Panc1 (cell line): ENCODE measurements at regions not wholly inside any gene's neighbourhood (a gene's known extent, or its start where the extent isn't known, plus 50 kb on each side); places are given as distances from the start of the nearest gene placed in this dataset.
"Not testable (repeated sequence)": the region's sequence is repeated elsewhere in the genome, so short reads cannot be mapped to it uniquely, and the experiment has no call there.

Source experiments
- ATAC-seq: fragments of 200-7000 bp; cut with Tn5 transposase; 2 replicates; pipeline ENCODE4 v1.9.1; 2020; ENCODE audit warnings: mild to moderate bottlenecking, moderate library complexity
- BruUV-seq: library from RNA; stranded (reverse); fragments of 400-500 nt; replicated peaks from 2 replicates; lab custom pipeline; 2021; lab: Mats Ljungman, UMichigan
- CTCF ChIA-PET: fragments of 300-600 bp; sonication (Branson Sonifier 250); formaldehyde crosslinking; loops from one replicate; lab custom pipeline; 2022; ENCODE audit warnings: antibody characterized with exemption; lab: Charles Lee
- POLR2A ChIA-PET: fragments of 300-600 bp; sonication (Branson Sonifier 250); formaldehyde crosslinking; loops from one replicate; lab custom pipeline; 2022; ENCODE audit warnings: antibody characterized with exemption; lab: Charles Lee
- DNase-seq: peaks from one replicate; pipeline ENCODE4 v3.0.0-alpha.2; 2010; ENCODE audit warnings: low read depth, low spot score
- H3K27ac ChIP-seq: 2 replicates; pipeline ENCODE4 v1.5.1; 2011; ENCODE audit warnings: mild to moderate bottlenecking, low read length, inconsistent platforms
- H3K27me3 ChIP-seq: fragments of 200-500 bp; sonication (Bioruptor generic); 2 replicates; pipeline ENCODE4 v1.6.0; 2014; ENCODE audit warnings: low read length, inconsistent platforms; ENCODE audit not compliant: control insufficient read depth, insufficient read depth
- H3K36me3 ChIP-seq: fragments of 200-500 bp; sonication (Bioruptor generic); 2 replicates; pipeline ENCODE4 v1.5.1; 2014; ENCODE audit warnings: inconsistent platforms, mild to moderate bottlenecking, low read length, moderate library complexity; ENCODE audit not compliant: control insufficient read depth, insufficient read depth
- H3K4me1 ChIP-seq: 2 replicates; pipeline ENCODE4 v1.5.1; 2011; ENCODE audit warnings: inconsistent platforms, mild to moderate bottlenecking, low read length, moderate library complexity; ENCODE audit not compliant: control insufficient read depth, insufficient read depth
- H3K4me3 ChIP-seq, 2 experiments: 2 replicates each; pipeline ENCODE4 v1.5.1; 2011 to 2012; ENCODE audit warnings: low read depth in 2 of 2, low read length in 2 of 2, mild to moderate bottlenecking in 2 of 2, inconsistent platforms in 1 of 2, moderate library complexity in 1 of 2
- H3K9me3 ChIP-seq: fragments of 200-500 bp; sonication (Bioruptor generic); 2 replicates; pipeline ENCODE4 v1.5.1; 2014; ENCODE audit warnings: low read depth, mild to moderate bottlenecking, inconsistent platforms, low read length, moderate library complexity; ENCODE audit not compliant: control insufficient read depth, insufficient read depth
- POLR2AphosphoS5 ChIP-seq: IDR thresholded peaks from 2 replicates; pipeline ENCODE4 v1.6.1; 2012; ENCODE audit warnings: mild to moderate bottlenecking, low read depth, low read length, moderate library complexity
- SIN3A ChIP-seq: IDR thresholded peaks from 2 replicates; pipeline ENCODE4 v1.6.1; 2012; ENCODE audit warnings: low read depth, mild to moderate bottlenecking, low read length, moderate library complexity, borderline replicate concordance; ENCODE audit not compliant: insufficient read depth
- TCF7L2 ChIP-seq: IDR thresholded peaks from 2 replicates; pipeline ENCODE4 v1.6.1; 2011; ENCODE audit warnings: mild to moderate bottlenecking, low read depth, low read length, inconsistent platforms
- in situ Hi-C: cut with HindIII; loops from 2 replicates; pipeline ENCODE4 v1.10.0; 2016; ENCODE audit warnings: low sequenced_read_pairs, low pct_unique_long_range_greater_than_20kb
- intact Hi-C: fragments of 100-400 bp; cut with micrococcal nuclease; formaldehyde crosslinking; loops from one replicate; pipeline ENCODE4 v1.10.0; 2022; ENCODE audit not compliant: unreplicated experiment
- TF ChIP-seq, protein P1 (sequence below): fragments of 450-650 bp; IDR thresholded peaks from 2 replicates; pipeline ENCODE4 v1.5.1; 2017; ENCODE audit warnings: mild to moderate bottlenecking
- TF ChIP-seq, protein P2 (sequence below), 2 experiments: IDR thresholded peaks; 2 replicates each; pipeline ENCODE4 v1.6.1; 2011 to 2012; ENCODE audit warnings: low read depth in 2 of 2, control low read depth in 1 of 2, low read length in 1 of 2, mild to moderate bottlenecking in 1 of 2, moderate library complexity in 1 of 2; ENCODE audit not compliant: insufficient read depth in 1 of 2

DNA sequence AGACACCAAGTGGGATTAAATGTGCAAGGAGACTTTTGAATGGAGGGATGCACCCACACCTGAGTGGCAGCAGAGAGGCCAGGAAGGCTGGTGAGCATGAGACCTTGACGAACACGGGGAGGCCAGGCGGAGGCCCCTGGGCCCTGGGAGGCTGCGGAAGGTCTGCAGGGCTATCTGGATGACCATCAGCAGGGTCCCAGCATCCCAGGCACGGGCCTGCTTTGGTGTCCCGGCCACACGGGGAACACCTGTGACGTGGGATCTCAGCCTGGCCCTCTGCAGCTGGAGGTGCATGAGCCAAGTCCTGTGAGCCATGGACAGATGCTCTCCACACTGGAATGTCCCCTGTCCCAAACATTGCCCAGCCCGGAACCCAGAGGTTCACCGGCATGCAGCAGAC lies 174.0 kb upstream of the FOXD4L5 start:
- no peak for ATAC-seq
- ChIA-PET POLR2A (no interaction called here), CTCF (no interaction called here)
- in situ Hi-C loops, result no loop called here
- Histone ChIP-seq H3K27ac (no peak overlapping the region), H3K4me1 (no peaks in the 10 kb centered on the region), H3K36me3 (no peaks in the 10 kb centered on the region), H3K4me3 (no peak overlapping the region), H3K9me3 (no peaks in the 10 kb centered on the region), H3K27me3 (no peaks in the 10 kb centered on the region)
- DNase-seq, result no peak
- BruUV-seq, result no TSS peak
- TF ChIP-seq, protein P1, sequence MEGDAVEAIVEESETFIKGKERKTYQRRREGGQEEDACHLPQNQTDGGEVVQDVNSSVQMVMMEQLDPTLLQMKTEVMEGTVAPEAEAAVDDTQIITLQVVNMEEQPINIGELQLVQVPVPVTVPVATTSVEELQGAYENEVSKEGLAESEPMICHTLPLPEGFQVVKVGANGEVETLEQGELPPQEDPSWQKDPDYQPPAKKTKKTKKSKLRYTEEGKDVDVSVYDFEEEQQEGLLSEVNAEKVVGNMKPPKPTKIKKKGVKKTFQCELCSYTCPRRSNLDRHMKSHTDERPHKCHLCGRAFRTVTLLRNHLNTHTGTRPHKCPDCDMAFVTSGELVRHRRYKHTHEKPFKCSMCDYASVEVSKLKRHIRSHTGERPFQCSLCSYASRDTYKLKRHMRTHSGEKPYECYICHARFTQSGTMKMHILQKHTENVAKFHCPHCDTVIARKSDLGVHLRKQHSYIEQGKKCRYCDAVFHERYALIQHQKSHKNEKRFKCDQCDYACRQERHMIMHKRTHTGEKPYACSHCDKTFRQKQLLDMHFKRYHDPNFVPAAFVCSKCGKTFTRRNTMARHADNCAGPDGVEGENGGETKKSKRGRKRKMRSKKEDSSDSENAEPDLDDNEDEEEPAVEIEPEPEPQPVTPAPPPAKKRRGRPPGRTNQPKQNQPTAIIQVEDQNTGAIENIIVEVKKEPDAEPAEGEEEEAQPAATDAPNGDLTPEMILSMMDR, result no peak
- TF ChIP-seq TCF7L2, result no peak
- no peak for TF ChIP-seq POLR2AphosphoS5
- TF ChIP-seq, protein P2, sequence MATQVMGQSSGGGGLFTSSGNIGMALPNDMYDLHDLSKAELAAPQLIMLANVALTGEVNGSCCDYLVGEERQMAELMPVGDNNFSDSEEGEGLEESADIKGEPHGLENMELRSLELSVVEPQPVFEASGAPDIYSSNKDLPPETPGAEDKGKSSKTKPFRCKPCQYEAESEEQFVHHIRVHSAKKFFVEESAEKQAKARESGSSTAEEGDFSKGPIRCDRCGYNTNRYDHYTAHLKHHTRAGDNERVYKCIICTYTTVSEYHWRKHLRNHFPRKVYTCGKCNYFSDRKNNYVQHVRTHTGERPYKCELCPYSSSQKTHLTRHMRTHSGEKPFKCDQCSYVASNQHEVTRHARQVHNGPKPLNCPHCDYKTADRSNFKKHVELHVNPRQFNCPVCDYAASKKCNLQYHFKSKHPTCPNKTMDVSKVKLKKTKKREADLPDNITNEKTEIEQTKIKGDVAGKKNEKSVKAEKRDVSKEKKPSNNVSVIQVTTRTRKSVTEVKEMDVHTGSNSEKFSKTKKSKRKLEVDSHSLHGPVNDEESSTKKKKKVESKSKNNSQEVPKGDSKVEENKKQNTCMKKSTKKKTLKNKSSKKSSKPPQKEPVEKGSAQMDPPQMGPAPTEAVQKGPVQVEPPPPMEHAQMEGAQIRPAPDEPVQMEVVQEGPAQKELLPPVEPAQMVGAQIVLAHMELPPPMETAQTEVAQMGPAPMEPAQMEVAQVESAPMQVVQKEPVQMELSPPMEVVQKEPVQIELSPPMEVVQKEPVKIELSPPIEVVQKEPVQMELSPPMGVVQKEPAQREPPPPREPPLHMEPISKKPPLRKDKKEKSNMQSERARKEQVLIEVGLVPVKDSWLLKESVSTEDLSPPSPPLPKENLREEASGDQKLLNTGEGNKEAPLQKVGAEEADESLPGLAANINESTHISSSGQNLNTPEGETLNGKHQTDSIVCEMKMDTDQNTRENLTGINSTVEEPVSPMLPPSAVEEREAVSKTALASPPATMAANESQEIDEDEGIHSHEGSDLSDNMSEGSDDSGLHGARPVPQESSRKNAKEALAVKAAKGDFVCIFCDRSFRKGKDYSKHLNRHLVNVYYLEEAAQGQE (IDR thresholded peaks at IDR 0.05; ENCODE audit: insufficient read depth in 1 of 2, low read depth in 2 of 2, low read length in 1 of 2), result no peak
- TF ChIP-seq SIN3A, result no peak
- intact Hi-C loops, result no loop called here

DNA sequence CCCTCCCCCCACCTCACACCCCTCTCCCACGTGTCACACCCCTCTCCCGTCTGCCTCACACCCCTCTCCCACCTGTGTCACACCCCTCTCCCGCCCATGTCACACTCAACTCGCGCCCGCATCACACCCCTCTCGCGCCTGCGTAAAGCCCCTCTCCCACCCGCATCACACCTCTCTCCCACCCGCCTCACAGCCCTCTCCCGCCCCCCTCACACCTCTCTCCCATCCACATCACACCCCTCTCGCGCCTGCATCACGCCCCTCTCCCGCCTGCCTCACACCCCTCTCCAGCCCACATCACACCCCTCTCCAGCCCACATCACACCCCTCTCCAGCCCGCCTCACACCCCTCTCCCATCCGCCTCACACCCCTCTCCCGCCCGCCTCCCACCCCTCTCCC lies 173.5 kb upstream of the FOXD4L5 start:
- ChIA-PET CTCF (no interaction called here), POLR2A (no interaction called here)
- DNase-seq, result no peak
- no peaks in the 10 kb centered on the region for H3K27me3 ChIP-seq
- no peaks in the 10 kb centered on the region for H3K36me3 ChIP-seq
- in situ Hi-C loops (no loop called here), intact Hi-C loops (no loop called here)
- BruUV-seq, result no TSS peak
- no peak overlapping the region for H3K27ac ChIP-seq
- no peak for ATAC-seq
- H3K4me3 ChIP-seq, result no peak overlapping the region
- TF ChIP-seq TCF7L2, result no peak
- TF ChIP-seq, protein P2 (IDR thresholded peaks at IDR 0.05; ENCODE audit: insufficient read depth in 1 of 2, low read depth in 2 of 2, low read length in 1 of 2), result no peak
- TF ChIP-seq, protein P1, result no peak
- TF ChIP-seq POLR2AphosphoS5, result no peak
- H3K9me3 ChIP-seq, result no peaks in the 10 kb centered on the region
- no peaks in the 10 kb centered on the region for H3K4me1 ChIP-seq

DNA sequence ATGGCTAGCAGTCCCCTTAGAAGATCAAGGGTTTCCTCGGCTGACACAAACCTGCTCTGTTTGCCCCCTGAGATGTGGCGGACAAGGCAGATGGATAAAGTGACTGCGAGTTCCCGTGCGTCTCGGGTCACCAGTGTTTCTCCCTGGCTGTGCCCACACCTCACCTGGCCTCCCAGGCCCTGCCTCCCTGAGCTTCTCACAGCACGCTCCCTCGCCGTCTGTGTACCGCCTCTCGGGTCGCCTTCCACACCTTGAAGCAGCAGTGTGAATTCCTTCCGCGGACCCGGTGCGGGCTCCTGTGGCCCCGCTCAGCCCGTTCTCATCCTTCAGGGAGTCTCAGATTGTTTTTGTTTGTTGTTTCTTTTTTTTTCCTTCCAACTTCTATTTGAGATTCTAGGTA lies 172.0 kb upstream of the FOXD4L5 start:
- H3K4me3 ChIP-seq, POLR2A ChIA-PET, CTCF ChIA-PET, ATAC-seq, H3K9me3 ChIP-seq, DNase-seq, intact Hi-C loops, BruUV-seq, H3K36me3 ChIP-seq, H3K4me1 ChIP-seq, in situ Hi-C loops, H3K27ac ChIP-seq, H3K27me3 ChIP-seq: not testable (repeated sequence)
